ENCODE measurements at regions not wholly inside any gene's neighbourhood (a gene's known extent, or its start where the extent isn't known, plus 50 kb on each side); places are given as distances from the start of the nearest gene placed in this dataset.

- no peak for TF ChIP-seq CTCF (conservative IDR thresholded peaks at IDR 0.05)
- no peak for TF ChIP-seq ZFX (IDR thresholded peaks at IDR 0.05)
Measured at GRCh38 chr2:223528036-223528435, 74.1 kb downstream of the SCG2 start.

All from C4-2B (cell line).